SK-MEL-5 (cell line): ENCODE measurements at regions not wholly inside any gene's neighbourhood (a gene's known extent, or its start where the extent isn't known, plus 50 kb on each side); places are given as distances from the start of the nearest gene placed in this dataset.
"Not testable (repeated sequence)": the region's sequence is repeated elsewhere in the genome, so short reads cannot be mapped to it uniquely, and the experiment has no call there.

ENCODE experiments used
- DNase-seq: peaks from one replicate; pipeline ENCODE4 v3.0.0-alpha.2; 2016; ENCODE audit warnings: low read depth, low spot score
- in situ Hi-C: cut with HindIII; loops from 2 replicates; pipeline ENCODE4 v1.10.0; 2016; ENCODE audit warnings: low sequenced_read_pairs, high pct_unique_total_duplicates, low pct_unique_long_range_greater_than_20kb

GRCh38 chr11:69588270-69588669 lies 52.7 kb upstream of the CCND1 start:
- in situ Hi-C loops = no loop called here
- peak; percentile 79 for DNase-seq

DNA sequence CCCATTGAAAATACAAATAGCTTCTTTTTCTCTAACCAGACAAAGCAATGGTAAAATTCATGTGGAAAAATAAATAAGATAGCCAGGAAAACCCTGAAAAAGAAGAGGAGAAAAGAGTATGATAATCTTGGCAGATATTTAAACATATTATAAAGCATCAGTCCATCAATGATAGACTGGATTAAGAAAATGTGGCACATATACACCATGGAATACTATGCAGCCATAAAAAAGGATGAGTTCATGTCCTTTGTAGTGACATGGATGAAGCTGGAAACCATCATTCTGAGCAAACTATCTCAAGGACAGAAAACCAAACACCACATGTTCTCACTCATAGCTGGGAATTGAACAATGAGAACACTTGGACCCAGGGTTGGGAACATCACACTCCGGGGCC lies 50.9 kb upstream of the CCND1 start:
- in situ Hi-C loops = loop anchor here (5.0 kb wide), 1 partner anchor 43 kb away; no protein-coding TSS in a partner anchor
- DNase-seq = not testable (repeated sequence)
